ENCODE measurements at regions not wholly inside any gene's neighbourhood (a gene's known extent, or its start where the extent isn't known, plus 50 kb on each side); places are given as distances from the start of the nearest gene placed in this dataset.

GRCh38 chr6:109227646-109228045, 132.3 kb downstream of the CEP57L1 start:
- no peak for TF ChIP-seq CTCF (IDR thresholded peaks at IDR 0.05)
- TF ChIP-seq POLR2A (IDR thresholded peaks at IDR 0.05), result no peak

All from heart left ventricle (tissue), 13 donors.